ENCODE measurements at regions not wholly inside any gene's neighbourhood (a gene's known extent, or its start where the extent isn't known, plus 50 kb on each side); places are given as distances from the start of the nearest gene placed in this dataset.
"Not testable (repeated sequence)": the region's sequence is repeated elsewhere in the genome, so short reads cannot be mapped to it uniquely, and the experiment has no call there.

DNA sequence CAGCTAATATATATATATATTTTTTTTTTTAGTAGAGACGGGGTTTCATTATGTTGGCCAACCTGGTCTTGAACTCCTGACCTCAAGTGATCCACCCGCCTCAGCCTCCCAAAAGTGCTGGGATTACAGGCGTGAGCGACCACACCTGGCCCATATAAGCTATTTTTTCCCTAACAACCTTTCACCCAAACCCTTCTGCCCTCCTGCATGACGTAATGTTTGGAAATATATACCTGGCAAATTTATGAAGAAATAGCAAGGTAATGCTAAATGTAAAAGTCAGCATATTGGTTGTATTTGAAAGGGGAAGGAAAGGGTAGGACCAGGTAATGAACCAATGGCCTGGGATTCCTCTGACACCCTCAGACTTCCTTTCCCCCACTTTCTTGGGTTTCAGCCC, 325.5 kb upstream of the ARID1B start:
- no peak for DNase-seq (ENCODE audit: low read depth in 3 of 3)

DNA sequence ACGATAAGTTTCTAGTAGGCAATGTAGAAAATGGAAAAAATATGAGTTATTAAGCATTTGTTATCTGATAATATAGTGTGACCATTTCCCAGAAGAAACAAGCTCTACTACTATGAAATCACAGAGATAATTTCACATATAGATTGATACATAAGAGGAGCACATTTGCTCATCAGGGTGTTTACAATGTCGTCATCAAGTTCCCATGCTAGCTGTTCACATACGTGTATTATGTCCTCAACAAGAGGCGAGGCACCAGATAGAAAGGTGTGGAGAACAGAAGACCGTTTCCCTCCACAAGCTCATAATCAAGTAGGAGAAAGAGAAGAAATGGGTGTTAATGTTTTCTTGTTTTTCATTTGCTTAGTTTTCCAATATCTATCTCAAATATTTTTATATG, 326.1 kb upstream of the ARID1B start:
- no peak for DNase-seq (ENCODE audit: low read depth in 3 of 3)

DNA sequence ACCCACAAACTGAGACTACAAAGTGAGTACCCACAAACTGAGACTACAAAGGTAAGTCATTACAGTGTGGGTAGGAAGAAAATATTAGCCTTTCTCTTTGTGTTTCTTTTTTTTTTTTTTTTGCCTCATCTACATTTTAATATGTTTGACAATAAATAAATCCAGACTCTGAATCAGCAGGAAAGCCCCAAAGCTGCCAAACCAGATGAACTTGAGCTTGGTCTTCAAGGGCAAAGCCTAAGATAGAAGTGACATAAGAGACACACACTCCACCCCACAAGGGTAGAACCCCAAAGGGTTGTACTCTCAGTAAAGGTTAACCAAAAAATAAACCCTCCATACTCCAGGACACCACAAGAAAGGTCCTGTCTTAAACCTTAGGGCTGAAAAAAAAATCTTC, 326.8 kb upstream of the ARID1B start:
- DNase-seq (ENCODE audit: low read depth in 3 of 3), result no peak

DNA sequence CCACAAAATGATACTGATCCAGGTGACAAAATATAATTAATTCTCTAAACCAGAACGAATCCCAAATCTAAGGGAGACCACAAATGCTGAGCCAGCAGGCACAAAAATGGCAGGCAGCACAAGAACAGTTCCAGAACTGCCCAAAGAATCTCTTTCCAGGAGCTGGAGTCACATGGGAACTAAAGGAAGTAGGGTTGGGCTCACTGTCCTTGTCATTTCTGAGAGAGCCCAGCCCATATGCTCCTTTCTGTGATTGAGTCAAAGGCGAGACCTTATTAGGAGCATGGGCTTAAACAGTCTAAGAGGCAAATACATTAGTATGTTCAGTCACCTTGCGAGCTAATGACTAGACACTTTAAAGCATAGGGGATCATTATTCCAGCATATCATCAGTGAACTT, 327.6 kb upstream of the ARID1B start:
- DNase-seq (ENCODE audit: low read depth in 3 of 3), result no peak

DNA sequence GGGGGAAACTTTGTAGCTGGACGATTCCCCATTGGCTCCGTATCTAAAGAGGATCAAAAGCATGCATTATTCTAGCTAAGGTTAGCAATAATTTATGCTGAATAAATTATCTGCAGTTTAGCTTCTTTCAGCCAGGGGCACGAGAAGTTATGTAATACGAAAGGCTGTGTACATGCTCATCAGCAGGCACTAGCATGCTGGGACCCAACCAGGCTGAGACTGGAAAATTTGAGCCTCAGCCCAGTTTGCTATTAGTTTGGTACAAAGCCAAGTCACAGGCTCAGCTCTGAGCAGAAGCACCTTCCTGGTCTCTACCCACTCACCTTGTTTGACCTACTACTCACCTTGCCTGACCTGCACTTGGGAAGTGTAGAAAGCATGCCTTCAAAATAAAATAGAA, 328.1 kb upstream of the ARID1B start:
- no peak for DNase-seq (ENCODE audit: low read depth in 3 of 3)

DNA sequence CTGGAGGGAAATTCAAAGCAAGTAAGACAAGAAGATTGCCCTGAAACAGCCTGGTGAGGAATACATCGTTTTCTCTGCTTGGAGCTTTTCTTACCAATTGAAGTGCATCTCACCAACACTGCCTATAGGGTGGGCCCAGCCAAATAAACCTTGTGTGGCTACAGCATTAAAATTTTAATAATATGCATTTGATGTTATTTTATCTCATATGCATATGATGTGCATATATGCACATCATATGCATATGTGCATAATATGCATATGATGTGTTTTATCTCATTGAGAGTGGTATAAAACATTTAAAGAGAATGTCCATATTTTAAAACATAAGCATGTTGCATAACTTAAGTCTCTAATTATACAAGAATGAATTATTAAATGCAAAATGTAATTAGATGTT, 328.6 kb upstream of the ARID1B start:
- no peak for DNase-seq (ENCODE audit: low read depth in 3 of 3)

DNA sequence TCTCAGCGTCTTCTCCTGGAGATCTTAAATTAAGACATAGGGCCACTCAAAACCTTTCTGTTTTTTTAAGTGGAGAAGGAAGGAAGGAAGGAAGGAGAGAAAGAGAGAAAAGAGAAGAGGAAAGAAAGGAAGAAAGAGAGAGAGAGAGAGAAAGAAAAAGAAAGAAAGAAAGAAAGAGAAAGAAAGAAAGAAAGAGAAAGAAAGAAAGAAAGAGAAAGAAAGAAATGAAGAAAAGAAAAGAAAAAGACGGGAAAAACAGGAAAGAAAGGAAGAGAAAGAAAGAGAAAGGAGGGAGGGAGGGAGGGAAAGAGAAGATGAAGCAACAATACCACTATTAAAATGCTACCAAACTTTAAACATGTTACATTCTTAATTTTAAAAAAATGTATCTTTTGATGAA, 336.5 kb upstream of the ARID1B start:
- no peak for DNase-seq (ENCODE audit: low read depth in 3 of 3)

DNA sequence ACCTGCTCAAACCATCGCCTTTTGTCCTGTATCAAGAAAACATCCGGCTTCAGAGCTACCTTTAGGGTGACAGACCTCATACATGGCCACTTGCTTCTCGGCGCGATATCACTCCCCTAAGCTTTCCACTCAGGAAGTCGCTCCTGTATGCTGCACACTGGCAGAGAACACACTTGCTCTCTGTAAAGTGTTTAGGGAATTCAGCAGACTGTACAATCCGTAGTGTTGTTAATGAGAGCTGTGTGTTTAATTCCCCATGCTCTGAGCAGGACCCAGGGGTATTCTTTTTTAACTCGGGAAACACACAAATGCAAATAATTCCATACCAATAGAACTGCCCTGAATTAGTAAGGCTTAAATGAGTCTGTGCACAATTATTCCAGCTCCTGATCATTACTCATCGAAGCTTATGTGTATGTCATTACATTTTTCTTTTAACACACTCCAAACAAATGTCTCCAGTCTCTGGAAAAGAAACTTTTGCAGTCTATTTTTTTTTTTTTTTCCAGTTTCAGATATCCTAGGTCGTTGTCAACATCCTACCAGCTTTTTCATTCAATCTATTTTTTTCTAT, 338.7 kb upstream of the ARID1B start:
- DNase-seq (ENCODE audit: low read depth in 3 of 3), result no peak

DNA sequence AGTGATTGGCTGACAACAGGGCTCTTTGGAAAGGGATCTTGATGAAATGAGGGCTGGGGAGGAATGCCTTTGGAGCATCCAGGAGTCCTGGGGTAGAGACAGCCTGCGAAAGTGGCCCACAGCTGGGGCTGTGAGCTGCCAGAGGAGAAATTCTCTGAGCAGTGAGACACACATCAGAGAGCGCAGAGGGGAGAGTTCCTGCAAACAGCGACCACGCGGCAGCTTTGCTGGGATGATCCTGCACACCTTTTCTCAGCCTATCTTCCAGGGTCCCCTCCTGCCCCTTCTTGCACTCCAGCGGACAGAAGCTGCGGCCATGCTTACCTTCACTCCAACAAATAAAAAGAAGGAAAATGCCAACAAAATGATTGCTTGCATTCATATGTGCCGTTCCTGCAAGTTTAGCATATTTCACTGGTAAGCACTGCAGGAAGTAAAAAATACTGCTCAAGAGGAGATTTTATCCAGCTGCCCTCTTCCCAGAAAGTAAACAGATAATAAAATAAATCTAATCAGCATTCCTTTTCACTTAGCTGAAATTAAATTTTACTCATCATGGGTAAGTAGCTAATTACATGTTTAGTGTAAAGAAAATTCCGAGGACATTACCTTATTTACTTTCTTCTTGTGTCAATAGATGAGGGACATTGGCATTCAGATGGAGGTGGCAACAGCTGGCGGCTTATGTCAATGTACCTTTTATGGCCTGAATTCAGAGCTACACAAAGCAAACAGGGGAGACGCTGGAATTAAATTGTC, 339.9 kb upstream of the ARID1B start:
- DNase-seq (ENCODE audit: low read depth in 3 of 3), result no peak

DNA sequence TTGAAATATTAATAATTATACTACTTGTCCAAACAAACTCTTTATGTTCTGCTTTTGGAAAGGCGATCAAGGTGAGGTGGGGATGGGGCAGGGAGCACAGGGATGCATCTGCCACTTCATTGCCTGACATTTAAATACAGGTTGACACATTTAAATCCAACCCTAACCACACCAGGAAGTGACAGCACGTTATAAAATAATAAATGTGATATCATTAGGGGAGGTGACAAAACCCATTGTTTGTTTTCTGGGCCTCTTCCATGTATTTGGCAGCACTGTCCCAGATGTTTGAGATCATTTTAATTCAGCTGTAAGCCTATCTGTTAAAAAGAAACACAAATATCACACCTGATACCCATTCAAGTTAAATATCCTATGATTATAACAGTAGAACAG, 342.4 kb upstream of the ARID1B start:
- no peak for DNase-seq (ENCODE audit: low read depth in 3 of 3)

DNA sequence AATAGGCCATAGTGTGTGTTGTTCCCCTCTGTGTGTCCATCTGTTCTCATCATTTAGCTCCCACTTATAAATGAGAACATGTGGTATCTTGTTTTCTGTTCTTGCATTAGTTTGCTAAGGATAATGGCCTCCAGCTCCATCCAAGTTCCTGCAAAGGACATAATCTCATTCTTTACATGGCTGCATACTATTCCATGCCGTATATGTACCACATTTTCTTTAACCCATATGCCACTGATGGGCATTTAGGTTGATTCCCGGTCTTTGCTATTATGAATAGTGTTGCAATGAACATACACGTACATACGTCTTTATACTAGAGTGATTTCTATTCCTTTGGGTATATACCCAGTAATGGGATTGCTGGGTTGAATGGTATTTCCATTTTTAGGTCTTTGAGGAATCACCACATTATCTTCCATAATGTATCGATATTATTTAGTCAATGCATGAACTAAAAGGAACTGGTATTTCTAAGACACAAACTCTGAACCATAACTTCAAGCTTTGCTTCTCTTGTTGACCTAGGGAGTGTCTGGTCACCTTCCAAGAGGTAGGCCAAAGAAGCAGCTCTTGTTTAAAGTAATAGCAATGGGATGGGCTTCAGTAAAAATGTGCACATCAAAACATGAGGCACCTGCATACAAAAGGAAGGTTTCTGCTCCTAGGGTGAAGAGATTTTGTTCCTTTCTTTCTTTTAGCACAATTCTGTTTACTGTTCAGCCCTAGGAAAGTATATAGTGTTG, 343.0 kb upstream of the ARID1B start:
- no peak for DNase-seq (ENCODE audit: low read depth in 3 of 3)

DNA sequence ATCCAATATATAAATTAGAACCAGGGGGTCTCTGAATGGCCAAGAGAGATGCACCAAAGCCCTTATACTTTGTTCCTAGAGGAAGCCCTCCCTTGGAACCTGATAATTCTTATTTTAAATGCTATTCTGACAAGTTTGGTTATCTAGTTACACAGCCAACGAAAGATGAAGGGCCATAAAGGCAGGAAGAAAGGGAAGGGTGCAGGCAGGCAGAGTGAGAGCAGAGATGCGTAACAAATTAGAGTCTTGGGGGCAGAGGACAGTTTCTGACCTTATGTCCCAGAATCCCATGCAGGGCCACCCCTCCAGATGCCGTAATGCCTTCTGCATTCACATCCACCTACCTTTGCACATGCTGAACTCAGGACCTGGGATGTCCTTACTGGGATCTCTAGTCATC, 344.6 kb upstream of the ARID1B start:
- no peak for DNase-seq (ENCODE audit: low read depth in 3 of 3)

DNA sequence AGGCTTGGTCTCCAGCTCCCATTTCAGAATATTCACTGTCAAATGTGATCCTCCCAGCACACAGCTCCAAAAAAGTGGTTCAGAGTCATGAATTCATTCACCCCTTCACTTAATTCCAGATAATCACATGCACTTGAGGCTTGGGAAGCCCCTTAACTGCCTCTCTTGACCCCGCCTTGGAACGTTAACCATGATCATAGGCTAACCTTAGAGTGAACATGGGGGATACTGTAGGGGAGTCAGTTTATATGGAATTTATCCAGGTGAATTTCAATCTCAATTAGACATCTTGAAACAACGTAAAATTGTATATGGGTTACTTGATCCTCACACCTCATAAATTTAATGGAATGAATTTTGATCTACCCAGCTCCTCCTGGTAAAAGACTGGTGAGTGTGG, 346.8 kb upstream of the ARID1B start:
- no peak for DNase-seq (ENCODE audit: low read depth in 3 of 3)

DNA sequence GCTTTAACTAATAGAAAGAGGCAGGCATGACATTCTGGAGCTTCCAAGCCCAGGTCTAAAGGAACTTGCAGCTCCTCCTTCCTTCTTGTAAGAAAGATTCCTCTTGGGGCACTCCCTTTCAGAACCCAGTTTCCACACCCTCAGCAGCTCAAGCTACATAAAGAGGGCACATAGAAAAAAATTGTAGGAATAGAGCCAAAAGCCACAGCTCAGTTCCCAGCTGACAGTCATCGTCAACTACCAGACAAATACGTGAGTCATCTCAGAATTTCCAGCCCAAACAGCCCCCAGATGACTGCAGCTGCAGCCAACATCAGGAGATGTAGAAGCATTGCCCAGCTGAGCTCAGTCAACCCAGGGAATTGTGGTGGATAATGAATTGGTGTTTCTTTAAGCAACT, 349.8 kb upstream of the ARID1B start:
- DNase-seq (ENCODE audit: low read depth in 3 of 3), result no peak

DNA sequence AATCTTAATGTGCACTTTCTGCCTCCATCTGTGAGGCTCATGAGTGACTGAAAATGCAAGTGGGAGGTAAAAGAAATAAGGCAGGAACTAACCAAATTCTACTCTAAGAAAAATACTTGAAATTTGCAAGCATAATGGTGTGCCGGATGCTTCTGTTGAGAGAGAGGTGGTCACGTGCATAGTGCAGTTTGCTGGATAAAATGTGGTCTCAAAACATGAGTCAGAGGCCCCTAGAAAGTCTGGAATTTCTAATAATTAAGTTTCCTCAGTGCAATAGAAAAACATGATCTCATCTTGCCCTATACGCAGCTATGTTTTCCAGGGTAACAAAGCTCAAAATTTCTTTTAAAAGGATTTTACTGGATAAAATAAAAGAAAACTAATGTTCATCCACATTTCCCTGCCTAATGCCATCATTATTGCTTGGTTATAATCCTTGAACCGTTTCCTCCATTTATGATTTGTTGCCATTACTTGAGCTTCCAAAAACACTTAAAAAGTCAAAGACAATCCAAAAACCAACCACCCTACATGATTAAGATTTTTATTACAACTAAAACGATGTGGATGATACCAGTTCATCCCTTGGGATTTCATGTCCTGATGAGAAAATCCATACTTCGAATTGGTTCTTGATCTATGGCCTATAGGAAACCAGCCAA, 351.7 kb upstream of the ARID1B start:
- no peak for DNase-seq (ENCODE audit: low read depth in 3 of 3)

DNA sequence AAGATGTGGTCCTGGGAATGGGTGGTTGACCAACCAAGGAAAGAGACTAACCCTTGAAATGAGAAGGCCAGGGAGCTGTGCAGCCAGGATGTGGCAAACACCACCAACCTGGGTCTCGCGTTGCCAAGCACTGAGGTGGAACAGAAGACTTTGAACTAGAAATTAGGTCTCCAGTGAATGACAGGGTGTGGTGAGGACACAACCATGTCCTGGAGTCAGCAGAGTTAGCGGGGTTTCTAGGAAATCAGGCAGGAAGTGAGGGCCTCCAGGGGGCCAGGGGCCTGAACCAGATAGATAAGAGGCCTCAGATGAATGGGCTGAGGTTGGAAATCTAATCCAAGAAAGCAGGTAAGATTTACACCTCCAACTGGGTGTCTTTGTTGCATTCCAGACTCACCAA, 353.3 kb upstream of the ARID1B start:
- no peak for DNase-seq (ENCODE audit: low read depth in 3 of 3)

DNA sequence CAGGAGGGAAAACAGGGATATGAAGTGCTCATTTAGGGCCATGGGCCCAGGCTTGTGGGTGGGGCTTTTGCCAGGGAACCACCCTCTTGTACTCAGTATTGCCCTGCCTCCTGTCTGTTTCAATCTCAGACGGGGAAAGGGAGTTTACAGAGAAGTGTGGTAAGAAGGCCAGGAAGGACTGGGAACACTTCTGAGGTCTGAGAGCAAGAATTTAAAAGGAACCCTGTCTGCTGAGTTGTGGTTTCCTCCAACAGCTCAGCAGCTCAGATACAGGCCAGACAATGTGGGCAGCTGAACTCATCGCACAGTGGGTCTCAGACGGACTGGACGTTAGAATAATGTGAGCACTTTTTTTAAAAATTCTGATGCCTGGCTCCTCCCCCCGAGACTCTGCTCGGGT, 354.1 kb upstream of the ARID1B start:
- no peak for DNase-seq (ENCODE audit: low read depth in 3 of 3)

DNA sequence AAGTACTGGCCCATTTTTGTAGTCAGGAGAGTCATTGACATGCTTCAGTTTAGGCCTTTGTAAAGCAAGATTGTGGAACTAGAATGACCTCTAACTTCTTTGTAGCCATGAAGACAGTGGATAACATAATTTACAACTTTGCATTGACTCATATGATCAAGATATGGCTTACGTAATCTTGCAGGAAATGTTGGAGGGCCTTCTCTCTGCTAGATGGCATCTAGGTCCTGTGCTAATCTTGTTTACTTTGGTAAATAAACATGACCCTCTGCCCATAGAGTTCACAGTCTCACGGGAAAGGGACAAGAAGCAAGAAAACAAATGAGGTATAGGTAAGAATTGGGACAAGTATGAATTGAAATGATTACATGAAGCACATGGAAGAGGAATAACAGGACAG, 355.2 kb upstream of the ARID1B start:
- DNase-seq (ENCODE audit: low read depth in 3 of 3), result no peak

DNA sequence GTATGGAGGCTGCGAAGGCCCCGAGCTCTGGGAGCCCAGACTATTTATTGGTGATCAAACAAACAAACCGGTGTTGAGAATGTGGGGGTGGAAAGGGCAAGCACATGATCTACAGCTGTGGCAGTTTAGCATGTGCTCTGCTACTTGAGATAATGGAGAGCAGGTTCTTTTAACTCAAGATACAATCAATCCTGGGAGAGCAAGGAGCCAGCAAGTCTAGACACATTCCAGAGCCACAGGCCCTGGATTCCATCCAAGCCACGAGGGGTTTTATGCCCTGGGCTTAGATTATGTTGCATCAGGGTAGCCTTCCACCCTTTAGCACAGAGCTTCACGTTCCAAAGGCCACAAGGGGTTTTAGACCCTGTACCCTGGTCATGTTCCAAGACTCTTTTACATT, 355.9 kb upstream of the ARID1B start:
- not testable (repeated sequence) for DNase-seq (ENCODE audit: low read depth in 3 of 3)

DNA sequence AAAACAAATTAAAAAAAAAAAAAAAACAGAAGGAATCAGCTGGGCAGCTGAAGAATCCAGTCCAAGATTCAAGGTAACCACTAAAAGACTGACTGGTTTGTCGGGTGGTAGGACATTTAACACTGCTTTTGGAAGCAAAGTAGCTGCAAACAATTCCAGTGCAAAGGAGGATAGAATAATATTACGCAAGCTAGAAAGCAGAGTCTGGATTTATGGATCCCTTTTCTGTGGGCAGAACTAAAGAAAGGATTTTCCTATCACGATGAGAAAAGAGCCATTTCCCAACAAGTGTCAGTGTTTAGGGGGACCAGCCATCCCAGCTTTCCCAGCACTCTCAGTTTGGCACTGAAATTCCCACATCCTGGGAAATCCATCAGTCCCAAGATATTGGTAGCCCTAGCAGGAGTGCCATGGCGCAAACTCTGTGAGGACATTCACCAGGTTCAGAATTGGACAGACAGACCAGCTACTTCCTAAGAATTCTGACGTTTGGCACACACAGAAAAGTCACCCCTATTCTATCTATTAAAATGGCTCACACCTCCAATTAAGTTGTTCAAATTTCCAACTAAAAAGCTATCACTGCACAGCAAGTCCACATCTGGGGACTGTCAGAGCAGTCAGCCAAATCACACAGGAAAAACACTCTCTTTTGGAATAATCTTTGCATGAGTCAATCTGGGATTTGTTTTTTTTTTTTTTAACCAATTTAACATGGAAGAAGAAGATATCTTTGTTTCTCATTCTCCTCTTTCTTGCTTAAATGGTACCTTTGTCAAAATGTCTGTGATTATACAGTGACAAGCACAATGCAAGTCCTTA, 356.8 kb upstream of the ARID1B start:
- DNase-seq (ENCODE audit: low read depth in 3 of 3), result no peak

DNA sequence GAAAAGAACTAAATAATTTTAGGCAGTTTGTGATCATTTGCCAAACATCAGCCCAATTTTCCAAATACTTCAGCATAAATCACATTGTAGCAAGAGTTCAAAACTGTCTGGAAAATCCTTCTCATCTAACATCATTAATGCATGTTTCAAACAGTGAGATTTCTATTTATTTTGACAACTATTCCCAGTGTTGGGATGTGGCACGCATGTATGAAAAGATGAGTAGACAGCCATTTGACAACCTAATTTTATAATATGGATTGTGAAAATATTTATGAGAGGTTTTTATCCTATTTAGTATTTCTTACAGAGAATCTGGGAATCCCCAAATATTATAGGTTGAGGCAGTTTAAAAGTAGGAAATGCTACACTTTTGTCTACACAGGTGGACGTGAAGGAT, 357.6 kb upstream of the ARID1B start:
- no peak for DNase-seq (ENCODE audit: low read depth in 3 of 3)

DNA sequence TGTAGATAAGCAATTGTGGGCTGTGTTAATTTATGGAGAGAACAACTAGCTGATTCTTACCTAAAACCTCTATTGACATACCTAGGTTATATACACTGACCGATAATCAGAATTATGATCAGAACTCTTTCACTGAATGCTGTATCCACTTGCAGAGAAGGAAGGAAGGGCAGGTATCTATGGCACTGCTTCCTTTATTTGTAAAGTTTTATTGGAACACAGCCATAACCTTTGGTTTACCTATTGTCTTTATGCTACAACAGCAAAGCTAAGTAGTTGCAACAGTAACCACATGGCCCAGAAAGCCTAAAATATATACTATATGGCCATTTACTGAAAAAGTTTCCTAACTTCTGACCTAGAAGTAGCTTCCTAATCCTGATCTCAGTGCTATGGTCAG, 358.9 kb upstream of the ARID1B start:
- DNase-seq (ENCODE audit: low read depth in 3 of 3), result no peak
